Thymus (tissue), 11 donors: ENCODE measurements at regions not wholly inside any gene's neighbourhood (a gene's known extent, or its start where the extent isn't known, plus 50 kb on each side); places are given as distances from the start of the nearest gene placed in this dataset.

ENCODE experiments used
- DNase-seq, 9 donors: peaks; one replicate each; pipeline ENCODE4 v3.0.0-alpha.2; 2013; ENCODE audit warnings: low spot score in 9 of 9, low read depth in 6 of 9, missing footprints in 1 of 9
- H3K27ac ChIP-seq, 2 donors: one replicate each; pipeline ENCODE4 v1.5.1; 2013; ENCODE audit warnings: control low read depth in 1 of 2, low read depth in 1 of 2, low read length in 1 of 2, mild to moderate bottlenecking in 1 of 2, moderate library complexity in 1 of 2
- H3K27me3 ChIP-seq, 2 donors: one replicate each; pipeline ENCODE4 v1.5.1; 2013; ENCODE audit warnings: low read length in 1 of 2; ENCODE audit not compliant: control insufficient read depth in 2 of 2, insufficient read depth in 1 of 2
- H3K36me3 ChIP-seq, 2 donors: one replicate each; pipeline ENCODE4 v1.5.1; 2013; ENCODE audit warnings: low read length in 1 of 2, mild to moderate bottlenecking in 1 of 2, moderate library complexity in 1 of 2; ENCODE audit not compliant: control insufficient read depth in 2 of 2, insufficient read depth in 2 of 2
- H3K4me1 ChIP-seq, 2 donors: one replicate each; pipeline ENCODE4 v1.5.1; 2013; ENCODE audit warnings: low read length in 2 of 2; ENCODE audit not compliant: control insufficient read depth in 2 of 2, insufficient read depth in 2 of 2
- H3K4me3 ChIP-seq, 2 donors: one replicate each; pipeline ENCODE4 v1.5.1; 2013; ENCODE audit warnings: low read length in 2 of 2, control low read depth in 1 of 2, mild to moderate bottlenecking in 1 of 2
- H3K9me3 ChIP-seq, 2 donors: one replicate each; pipeline ENCODE4 v1.5.1; 2013; ENCODE audit warnings: low read length in 1 of 2, mild to moderate bottlenecking in 1 of 2; ENCODE audit not compliant: control insufficient read depth in 2 of 2, insufficient read depth in 1 of 2
- WGBS: extraction: QIAGEN DNeasy Blood & Tissue Kit; methylation state at CpG from one replicate; pipeline ENCODE4 v1.1.7; 2013; 5-methylcytosine and 5-hydroxymethylcytosine counted together
- donor health status: healthy.

DNA sequence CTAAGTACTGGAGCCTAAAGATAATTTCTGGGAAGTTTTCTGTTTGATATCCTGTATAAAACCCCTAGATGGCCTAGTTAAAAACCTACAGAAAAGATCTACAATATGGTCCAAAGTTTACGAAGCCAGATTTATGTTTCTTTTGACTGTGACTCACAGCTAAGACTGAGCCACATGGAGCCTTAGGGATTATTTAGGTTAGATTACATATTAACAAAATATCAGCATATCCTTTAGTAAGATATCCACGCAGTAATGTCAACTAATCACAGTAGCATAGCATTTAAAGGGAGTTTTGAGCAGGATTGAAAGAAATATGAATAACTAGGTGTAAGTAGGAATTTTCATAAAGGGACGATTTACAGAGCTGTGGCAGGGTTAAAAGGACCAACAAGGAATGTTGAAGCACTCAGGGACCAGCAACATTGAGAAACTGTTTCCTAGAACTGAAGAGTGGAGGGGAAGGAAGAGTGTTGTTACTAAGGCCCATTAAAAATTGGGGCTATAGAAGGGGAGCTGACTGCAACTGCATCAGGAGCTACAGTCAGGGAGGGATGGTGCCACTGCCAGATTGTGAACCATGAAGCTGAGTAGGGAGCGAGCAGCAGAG is 155.5 kb downstream of the DACT1 start:
- no peak for DNase-seq
- Histone ChIP-seq H3K4me1 (no peaks in the 10 kb centered on the region), H3K36me3 (no peaks in the 10 kb centered on the region), H3K27me3 (no peaks in the 10 kb centered on the region), H3K9me3 (no peaks in the 10 kb centered on the region), H3K27ac (no peak overlapping the region), H3K4me3 (no peak overlapping the region)
- 93% methylated on average over 4 of the region's 4 CpGs for WGBS

DNA sequence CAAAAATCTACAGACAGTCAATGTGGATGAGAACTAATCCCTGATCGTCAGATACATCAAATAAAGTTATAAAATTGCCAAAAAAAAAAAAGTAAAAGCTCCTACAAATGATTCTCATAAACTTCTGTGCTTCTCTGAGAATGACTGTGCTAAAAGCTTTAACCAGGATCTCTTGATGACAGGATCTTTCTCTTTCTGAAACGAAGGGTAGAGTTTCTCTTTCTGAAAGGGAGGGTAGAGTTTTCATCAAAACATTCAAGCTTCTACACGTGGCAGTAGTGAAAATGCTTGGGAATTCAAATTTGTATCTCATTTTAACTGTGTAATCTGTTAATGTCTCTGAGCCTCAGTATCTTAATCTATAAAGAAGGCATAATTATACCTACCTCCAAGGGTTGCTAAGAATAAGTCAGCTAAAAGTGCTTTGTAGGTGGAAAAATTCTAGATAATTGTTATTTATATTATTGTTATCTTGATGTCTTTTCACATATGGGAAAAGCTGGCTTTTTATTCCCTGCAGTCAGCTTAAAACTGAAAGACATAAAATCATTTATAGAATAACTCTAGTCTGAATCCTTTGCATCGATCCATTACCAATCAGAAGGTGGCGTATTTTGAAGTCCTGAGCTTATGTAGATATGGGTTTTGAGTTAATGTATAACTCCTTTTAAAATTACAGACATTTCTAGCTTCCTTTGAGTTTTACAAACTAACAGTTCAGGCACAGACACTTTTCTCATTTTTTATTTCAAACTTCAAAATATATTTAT is 157.4 kb downstream of the DACT1 start:
- Histone ChIP-seq H3K4me1 (no peaks in the 10 kb centered on the region), H3K36me3 (no peaks in the 10 kb centered on the region), H3K9me3 (no peaks in the 10 kb centered on the region), H3K4me3 (no peak overlapping the region), H3K27me3 (no peaks in the 10 kb centered on the region), H3K27ac (no peak overlapping the region)
- WGBS: 87% methylated on average over 5 of the region's 5 CpGs
- no peak for DNase-seq

- H3K27me3 ChIP-seq: no peaks in the 10 kb centered on the region
- no peaks in the 10 kb centered on the region for H3K36me3 ChIP-seq
- DNase-seq: no peak
- H3K9me3 ChIP-seq: no peaks in the 10 kb centered on the region
- H3K4me1 ChIP-seq: no peaks in the 10 kb centered on the region
- 43% methylated on average over 5 of the region's 5 CpGs for WGBS
- H3K27ac ChIP-seq: no peak overlapping the region
- H3K4me3 ChIP-seq: no peak overlapping the region
Observed at GRCh38 chr14:58796242-58797009, 158.7 kb downstream of the DACT1 start.

DNA sequence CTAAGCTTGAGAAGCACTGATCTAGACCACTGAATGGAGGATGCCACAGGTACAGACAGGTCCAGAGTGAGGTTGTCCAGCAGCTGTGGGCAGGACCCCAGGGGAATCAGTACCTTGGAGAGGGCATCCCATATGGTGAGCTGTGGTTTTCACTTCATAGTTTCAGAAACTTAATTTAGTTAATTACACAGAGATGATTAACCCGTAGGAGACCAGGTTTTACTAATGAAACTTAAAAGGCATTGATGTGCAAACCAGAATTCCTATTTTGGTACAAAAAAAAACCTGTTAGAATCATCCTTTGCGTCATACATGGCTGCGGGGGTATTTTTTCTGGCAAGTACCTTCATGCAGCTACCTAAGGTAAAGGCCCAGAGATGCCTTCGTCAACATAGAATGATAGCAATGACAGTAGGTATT is 159.3 kb downstream of the DACT1 start:
- H3K36me3 ChIP-seq: no peaks in the 10 kb centered on the region
- H3K9me3 ChIP-seq: no peaks in the 10 kb centered on the region
- DNase-seq: no peak

GRCh38 chr14:58798173-58798572 is 160.4 kb downstream of the DACT1 start:
- no peak for DNase-seq
- H3K27ac ChIP-seq: no peak overlapping the region
- WGBS: 94% methylated on average over 5 of the region's 5 CpGs
- H3K9me3 ChIP-seq: no peaks in the 10 kb centered on the region
- H3K27me3 ChIP-seq: no peaks in the 10 kb centered on the region
- H3K4me3 ChIP-seq: no peak overlapping the region
- no peaks in the 10 kb centered on the region for H3K4me1 ChIP-seq
- H3K36me3 ChIP-seq: no peaks in the 10 kb centered on the region

More for the DNA sequence above, 159.3 kb downstream of the DACT1 start:
- no peaks in the 10 kb centered on the region for H3K4me1 ChIP-seq
- WGBS: 97% methylated on average over 4 of the region's 4 CpGs
- H3K27ac ChIP-seq: no peak overlapping the region
- no peak overlapping the region for H3K4me3 ChIP-seq
- no peaks in the 10 kb centered on the region for H3K27me3 ChIP-seq

DNA sequence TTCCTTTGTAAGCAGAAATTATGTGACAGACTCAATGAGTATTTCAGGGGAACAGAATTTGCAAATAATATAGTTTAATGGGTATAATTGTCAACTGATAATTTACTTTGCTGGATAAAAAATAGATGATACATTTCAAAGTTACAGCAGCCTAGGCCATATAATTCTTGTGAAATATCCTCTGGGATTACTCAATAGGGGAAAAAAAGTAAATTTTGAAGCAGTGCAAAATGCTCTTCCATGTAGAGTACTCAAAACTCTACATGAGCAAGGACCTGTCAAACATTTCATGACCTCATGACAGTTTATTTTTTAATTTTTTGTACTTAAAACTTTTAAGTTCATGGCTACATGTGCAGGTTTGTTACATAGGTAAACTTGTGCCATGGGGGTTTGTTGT is 163.3 kb downstream of the DACT1 start:
- DNase-seq: no peak
- no peaks in the 10 kb centered on the region for H3K27me3 ChIP-seq
- H3K4me1 ChIP-seq: peaks cover 0 to 4% of the 10 kb centered on the region in 2 donors
- no peaks in the 10 kb centered on the region for H3K9me3 ChIP-seq
- H3K36me3 ChIP-seq: no peaks in the 10 kb centered on the region
- H3K4me3 ChIP-seq: no peak overlapping the region
- H3K27ac ChIP-seq: no peak overlapping the region

DNA sequence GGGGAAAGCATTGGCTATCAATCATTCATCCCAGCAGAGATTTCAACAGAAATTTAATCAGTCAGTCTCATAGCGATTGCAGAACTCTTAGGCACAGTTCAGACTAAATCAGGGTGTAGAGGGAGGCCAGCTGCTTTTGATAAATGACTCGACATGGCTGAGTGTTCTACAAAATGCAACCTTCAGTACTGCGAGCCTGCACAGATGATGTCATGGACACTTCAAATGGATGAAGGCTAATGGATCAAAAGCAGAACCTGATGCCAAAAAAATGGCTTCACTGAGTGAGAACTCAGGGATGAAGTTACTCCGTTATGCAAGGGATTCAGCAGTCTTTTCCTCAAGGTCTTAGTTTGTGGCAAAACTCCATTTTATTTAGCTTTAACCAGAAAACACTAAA is 167.3 kb downstream of the DACT1 start:
- peak in 1 of 9 donors; percentile 26 for DNase-seq

DNA sequence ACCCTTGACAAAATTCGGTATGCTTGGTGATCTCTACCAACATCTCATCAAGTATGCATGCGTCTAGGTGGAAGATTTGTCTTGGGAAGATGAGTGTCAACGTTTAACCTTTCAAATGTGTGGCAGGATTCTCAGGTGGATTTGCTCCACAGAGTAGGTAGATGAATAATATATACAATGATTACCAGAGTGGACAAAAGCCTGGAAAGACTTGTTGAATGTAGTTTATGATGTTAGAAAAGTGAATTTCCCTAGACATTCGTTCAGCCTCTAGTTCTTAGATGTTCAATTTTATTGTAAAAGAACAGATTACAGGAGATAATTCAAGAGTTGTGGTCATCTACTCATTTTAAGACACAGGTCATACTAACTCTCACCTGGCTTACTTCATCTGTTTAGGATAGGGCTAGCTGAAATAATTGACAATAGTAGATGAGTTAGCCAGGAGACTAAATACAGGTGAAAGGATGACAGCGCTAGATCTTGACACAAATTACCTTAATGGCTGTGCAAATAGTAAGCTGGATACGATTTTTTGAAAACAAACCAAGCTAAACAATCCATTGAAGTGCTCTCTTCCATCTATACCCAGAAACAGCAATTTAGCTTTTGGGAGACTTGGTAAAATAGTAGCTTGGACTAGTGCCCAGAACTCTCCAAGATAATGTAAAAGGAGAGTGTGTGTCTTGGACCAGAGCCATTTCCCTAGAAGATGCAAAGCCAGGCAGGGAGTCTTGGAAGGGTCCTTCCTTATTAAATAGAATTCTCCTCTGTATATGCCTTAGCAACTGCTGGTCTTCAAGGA is 168.0 kb downstream of the DACT1 start:
- no peak overlapping the region for H3K4me3 ChIP-seq
- H3K27ac ChIP-seq: peak overlapping the region in 1 of 2 donors; percentile 36
- peaks cover 0 to 8% of the 10 kb centered on the region in 2 donors for H3K4me1 ChIP-seq
- H3K36me3 ChIP-seq: no peaks in the 10 kb centered on the region
- no peaks in the 10 kb centered on the region for H3K9me3 ChIP-seq
- peak in 1 of 9 donors; percentile 34 for DNase-seq
- no peaks in the 10 kb centered on the region for H3K27me3 ChIP-seq
- 86% methylated on average over 6 of the region's 6 CpGs for WGBS

More for the DNA sequence above, 167.3 kb downstream of the DACT1 start:
- H3K4me1 ChIP-seq: peaks cover 0 to 8% of the 10 kb centered on the region in 2 donors
- no peaks in the 10 kb centered on the region for H3K36me3 ChIP-seq
- H3K27me3 ChIP-seq: no peaks in the 10 kb centered on the region
- H3K27ac ChIP-seq: peak overlapping the region in 1 of 2 donors; percentile 68
- 82% methylated on average over 4 of the region's 4 CpGs for WGBS
- no peaks in the 10 kb centered on the region for H3K9me3 ChIP-seq
- H3K4me3 ChIP-seq: no peak overlapping the region
